Heart right ventricle (tissue), 16 donors: ENCODE measurements at regions not wholly inside any gene's neighbourhood (a gene's known extent, or its start where the extent isn't known, plus 50 kb on each side); places are given as distances from the start of the nearest gene placed in this dataset.

Experiments
- ATAC-seq, 8 donors: fragments of 200-7000 bp; cut with Tn5 transposase; one replicate each; pipeline ENCODE4 v1.9.1; 2020; ENCODE audit warnings: mild to moderate bottlenecking in 8 of 8, moderate library complexity in 8 of 8, moderate number of reproducible peaks in 1 of 8
- DNase-seq, 2 donors: peaks; one replicate each; pipeline ENCODE4 v3.0.0-alpha.2; 2020
- H3K27ac ChIP-seq, 10 donors: fragments of 200-600 bp; sonication (generic) in 2 of 10; one replicate each; pipeline versions ENCODE4 v1.5.0 to v1.8.0; 2020 to 2022; ENCODE audit warnings: mild to moderate bottlenecking in 3 of 10
- H3K27me3 ChIP-seq, 7 donors: fragments of 200-600 bp; one replicate each; pipeline ENCODE4 v1.8.0; 2021 to 2022; ENCODE audit warnings: mild to moderate bottlenecking in 2 of 7
- H3K36me3 ChIP-seq, 9 donors: fragments of 200-600 bp; sonication (generic) in 1 of 9; one replicate each; pipeline versions ENCODE4 v1.5.0 to v1.8.0; 2020 to 2022; ENCODE audit warnings: mild to moderate bottlenecking in 2 of 9
- H3K4me1 ChIP-seq, 9 donors: fragments of 200-600 bp; sonication (generic) in 1 of 9; one replicate each; pipeline versions ENCODE4 v1.5.0 to v1.8.0; 2020 to 2022; ENCODE audit warnings: mild to moderate bottlenecking in 4 of 9
- H3K4me3 ChIP-seq, 10 donors: fragments of 200-600 bp; sonication (generic) in 2 of 10; one replicate each; pipeline versions ENCODE4 v1.5.0 to v1.8.0; 2020 to 2022; ENCODE audit warnings: mild to moderate bottlenecking in 7 of 10, moderate library complexity in 2 of 10
- H3K9me3 ChIP-seq, 11 donors: fragments of 200-600 bp in 10 of 11; sonication (generic) in 2 of 11; one replicate each; pipeline versions ENCODE4 v1.5.0 to v1.8.0; 2013 to 2022; ENCODE audit warnings: mild to moderate bottlenecking in 2 of 11, control low read depth in 1 of 11, moderate library complexity in 1 of 11
- CTCF ChIP-seq, 9 donors: fragments of 200-600 bp; sonication (generic) in 2 of 9; IDR thresholded peaks; one replicate each; pipeline versions ENCODE4 v1.5.0 to v1.8.0; 2021 to 2022; ENCODE audit warnings: antibody characterized with exemption in 9 of 9, mild to moderate bottlenecking in 5 of 9, moderate library complexity in 1 of 9
- WGBS, 2 donors: extraction: QIAGEN DNeasy Blood & Tissue Kit; methylation state at CpG; one replicate each; pipeline ENCODE4 v1.1.7; 2013; ENCODE audit warnings: inconsistent platforms in 1 of 2; 5-methylcytosine and 5-hydroxymethylcytosine counted together
- intact Hi-C, 10 donors: fragments of 100-400 bp; cut with DNase I; formaldehyde crosslinking; loops; one replicate each; pipeline versions ENCODE4 v1.11.1 to v1.14.2; 2022
- donor health status: Arrhythmogenic right ventricular cardiomyopathy.
- donor health status: ischemic (EF 13 %, LVEDD 7.1; RV severe dilation, severe dysfunction).
- donor health status: healthy with polysubstance abuse.
- donor health status: DM: no; HTN: yes; CAD: no.
- donor health status: DM: no; HTN: no; CAD: no.
- donor health status: ischemic (EF 25% LVEDD 6.9; RV normal size, moderate dysfunction).
- donor health status: ischemic (EF 25% LVEDD 5.7; RV mildly dilated, moderate dysfunction).
- donor health status: healthy.
- donor health status: DM: yes; HTN: yes; CAD: no.
- donor health status: Ischemic cardiomyopathy.
- donor health status: ischemic (EF 35%, LVEDD 5.7; RV mildly dilated, moderate dysfunction).
- donor health status: nonischemic (EF 11% LVEDD 7.7; RV severe dilation, severe dysfunction).
- donor health status: DM: yes; HTN: yes; CAD: no.
- donor health status: PGD.
- donor health status: ischemic (EF 29% LVEDD 5.4; RV normal size, mild dysfunction).
- donor health status: nonischemic (EF 23%, LVEDD 6.1; RV moderate dilation, normal function).

- intact Hi-C loops = no loop called here
- peak in 1 of 8 donors; percentile 27 for ATAC-seq
- Histone ChIP-seq H3K36me3 (no peaks in the 10 kb centered on the region), H3K9me3 (no peaks in the 10 kb centered on the region), H3K4me1 (no peaks in the 10 kb centered on the region), H3K27ac (no peak overlapping the region), H3K27me3 (no peaks in the 10 kb centered on the region), H3K4me3 (no peak overlapping the region)
- WGBS, 2 donors = 41 to 46% methylated on average over 1 of the region's 1 CpG
- DNase-seq = no peak
- TF ChIP-seq CTCF (IDR thresholded peaks at IDR 0.05) = no peak
These were observed 230.7 kb upstream of the KCNIP4 start for GRCh38 chr4:22179124-22179874.

GRCh38 chr4:22174640-22175039, 226.1 kb upstream of the KCNIP4 start:
- H3K4me3 ChIP-seq = no peak overlapping the region
- 79 to 85% methylated on average over 1 of the region's 1 CpG for WGBS, 2 donors
- intact Hi-C loops = no loop called here
- DNase-seq = no peak
- ATAC-seq = no peak
- no peaks in the 10 kb centered on the region for H3K27me3 ChIP-seq
- H3K27ac ChIP-seq = no peak overlapping the region
- no peak for TF ChIP-seq CTCF (IDR thresholded peaks at IDR 0.05)
- no peaks in the 10 kb centered on the region for H3K9me3 ChIP-seq
- no peaks in the 10 kb centered on the region for H3K36me3 ChIP-seq
- H3K4me1 ChIP-seq = no peaks in the 10 kb centered on the region

GRCh38 chr4:22170353-22170752, 221.8 kb upstream of the KCNIP4 start:
- 79 to 86% methylated on average over 1 of the region's 1 CpG for WGBS, 2 donors
- H3K4me1 ChIP-seq = no peaks in the 10 kb centered on the region
- no peaks in the 10 kb centered on the region for H3K9me3 ChIP-seq
- H3K36me3 ChIP-seq = no peaks in the 10 kb centered on the region
- H3K4me3 ChIP-seq = no peak overlapping the region
- no peaks in the 10 kb centered on the region for H3K27me3 ChIP-seq
- TF ChIP-seq CTCF (IDR thresholded peaks at IDR 0.05) = no peak
- intact Hi-C loops = no loop called here
- no peak for DNase-seq
- ATAC-seq = no peak
- H3K27ac ChIP-seq = no peak overlapping the region

GRCh38 chr4:22167201-22167600, 218.6 kb upstream of the KCNIP4 start:
- Histone ChIP-seq H3K4me3 (no peak overlapping the region), H3K4me1 (no peaks in the 10 kb centered on the region), H3K27me3 (no peaks in the 10 kb centered on the region), H3K9me3 (no peaks in the 10 kb centered on the region), H3K27ac (no peak overlapping the region), H3K36me3 (no peaks in the 10 kb centered on the region)
- 82 to 86% methylated on average over 4 of the region's 4 CpGs for WGBS, 2 donors
- DNase-seq (no peak), ATAC-seq (no peak)
- no peak for TF ChIP-seq CTCF (IDR thresholded peaks at IDR 0.05)
- intact Hi-C loops = no loop called here
